Panc1 (cell line): ENCODE measurements at regions not wholly inside any gene's neighbourhood (a gene's known extent, or its start where the extent isn't known, plus 50 kb on each side); places are given as distances from the start of the nearest gene placed in this dataset.

ENCODE experiments used
- ATAC-seq: fragments of 200-7000 bp; cut with Tn5 transposase; 2 replicates; pipeline ENCODE4 v1.9.1; 2020; ENCODE audit warnings: mild to moderate bottlenecking, moderate library complexity
- BruUV-seq: library from RNA; stranded (reverse); fragments of 400-500 nt; replicated peaks from 2 replicates; lab custom pipeline; 2021; lab: Mats Ljungman, UMichigan
- CTCF ChIA-PET: fragments of 300-600 bp; sonication (Branson Sonifier 250); formaldehyde crosslinking; loops from one replicate; lab custom pipeline; 2022; ENCODE audit warnings: antibody characterized with exemption; lab: Charles Lee
- POLR2A ChIA-PET: fragments of 300-600 bp; sonication (Branson Sonifier 250); formaldehyde crosslinking; loops from one replicate; lab custom pipeline; 2022; ENCODE audit warnings: antibody characterized with exemption; lab: Charles Lee
- DNase-seq: peaks from one replicate; pipeline ENCODE4 v3.0.0-alpha.2; 2010; ENCODE audit warnings: low read depth, low spot score
- H3K27ac ChIP-seq: 2 replicates; pipeline ENCODE4 v1.5.1; 2011; ENCODE audit warnings: mild to moderate bottlenecking, low read length, inconsistent platforms
- H3K27me3 ChIP-seq: fragments of 200-500 bp; sonication (Bioruptor generic); 2 replicates; pipeline ENCODE4 v1.6.0; 2014; ENCODE audit warnings: low read length, inconsistent platforms; ENCODE audit not compliant: control insufficient read depth, insufficient read depth
- H3K36me3 ChIP-seq: fragments of 200-500 bp; sonication (Bioruptor generic); 2 replicates; pipeline ENCODE4 v1.5.1; 2014; ENCODE audit warnings: inconsistent platforms, mild to moderate bottlenecking, low read length, moderate library complexity; ENCODE audit not compliant: control insufficient read depth, insufficient read depth
- H3K4me1 ChIP-seq: 2 replicates; pipeline ENCODE4 v1.5.1; 2011; ENCODE audit warnings: inconsistent platforms, mild to moderate bottlenecking, low read length, moderate library complexity; ENCODE audit not compliant: control insufficient read depth, insufficient read depth
- H3K4me3 ChIP-seq, 2 experiments: 2 replicates each; pipeline ENCODE4 v1.5.1; 2011 to 2012; ENCODE audit warnings: low read depth in 2 of 2, low read length in 2 of 2, mild to moderate bottlenecking in 2 of 2, inconsistent platforms in 1 of 2, moderate library complexity in 1 of 2
- H3K9me3 ChIP-seq: fragments of 200-500 bp; sonication (Bioruptor generic); 2 replicates; pipeline ENCODE4 v1.5.1; 2014; ENCODE audit warnings: low read depth, mild to moderate bottlenecking, inconsistent platforms, low read length, moderate library complexity; ENCODE audit not compliant: control insufficient read depth, insufficient read depth
- POLR2AphosphoS5 ChIP-seq: IDR thresholded peaks from 2 replicates; pipeline ENCODE4 v1.6.1; 2012; ENCODE audit warnings: mild to moderate bottlenecking, low read depth, low read length, moderate library complexity
- SIN3A ChIP-seq: IDR thresholded peaks from 2 replicates; pipeline ENCODE4 v1.6.1; 2012; ENCODE audit warnings: low read depth, mild to moderate bottlenecking, low read length, moderate library complexity, borderline replicate concordance; ENCODE audit not compliant: insufficient read depth
- TCF7L2 ChIP-seq: IDR thresholded peaks from 2 replicates; pipeline ENCODE4 v1.6.1; 2011; ENCODE audit warnings: mild to moderate bottlenecking, low read depth, low read length, inconsistent platforms
- in situ Hi-C: cut with HindIII; loops from 2 replicates; pipeline ENCODE4 v1.10.0; 2016; ENCODE audit warnings: low sequenced_read_pairs, low pct_unique_long_range_greater_than_20kb
- intact Hi-C: fragments of 100-400 bp; cut with micrococcal nuclease; formaldehyde crosslinking; loops from one replicate; pipeline ENCODE4 v1.10.0; 2022; ENCODE audit not compliant: unreplicated experiment
- TF ChIP-seq, protein P1 (sequence below), 2 experiments: IDR thresholded peaks; 2 replicates each; pipeline ENCODE4 v1.6.1; 2011 to 2012; ENCODE audit warnings: low read depth in 2 of 2, control low read depth in 1 of 2, low read length in 1 of 2, mild to moderate bottlenecking in 1 of 2, moderate library complexity in 1 of 2; ENCODE audit not compliant: insufficient read depth in 1 of 2
- TF ChIP-seq, protein P2 (sequence below): fragments of 450-650 bp; IDR thresholded peaks from 2 replicates; pipeline ENCODE4 v1.5.1; 2017; ENCODE audit warnings: mild to moderate bottlenecking

DNA sequence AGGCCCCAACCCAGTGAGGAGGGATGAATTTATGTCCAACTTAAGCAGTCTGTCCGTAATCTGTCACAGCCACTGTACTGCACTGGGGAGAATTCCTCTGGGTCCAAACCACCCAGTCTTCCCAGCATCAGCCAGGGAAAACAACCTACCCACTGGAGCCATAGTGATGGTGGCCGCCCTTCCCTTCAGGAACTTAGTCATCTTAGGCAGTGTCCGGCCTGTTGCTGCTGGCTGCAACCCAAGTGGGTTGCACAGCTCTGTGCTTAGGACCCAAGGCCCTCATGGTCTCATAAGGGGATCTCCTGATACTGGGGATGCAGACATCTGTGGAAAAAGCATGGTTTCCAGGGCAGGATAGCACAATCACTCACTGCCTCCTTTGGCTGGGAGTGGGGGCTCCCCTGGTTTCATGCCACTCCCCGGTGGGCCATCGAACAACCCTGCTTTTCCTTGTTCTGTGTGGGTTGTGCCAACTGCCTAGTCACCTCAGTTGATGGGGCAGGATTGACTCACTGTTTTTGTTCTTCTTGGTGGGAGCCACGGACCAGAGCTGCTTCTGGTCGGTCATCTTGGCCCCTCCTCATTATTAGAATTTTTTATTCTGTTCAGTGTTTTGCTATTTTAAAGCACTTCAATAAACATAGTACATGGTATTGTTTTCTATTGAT lies 591.9 kb downstream of the DOK5 start:
- in situ Hi-C loops (no loop called here), intact Hi-C loops (no loop called here)
- no TSS peak for BruUV-seq
- POLR2A ChIA-PET: no interaction called here
- Histone ChIP-seq H3K9me3 (no peaks in the 10 kb centered on the region), H3K4me1 (no peaks in the 10 kb centered on the region), H3K4me3 (no peak overlapping the region), H3K27me3 (no peaks in the 10 kb centered on the region), H3K36me3 (no peaks in the 10 kb centered on the region), H3K27ac (no peak overlapping the region)
- no peak for TF ChIP-seq TCF7L2
- TF ChIP-seq SIN3A: no peak
- TF ChIP-seq POLR2AphosphoS5: no peak
- TF ChIP-seq, protein P1, sequence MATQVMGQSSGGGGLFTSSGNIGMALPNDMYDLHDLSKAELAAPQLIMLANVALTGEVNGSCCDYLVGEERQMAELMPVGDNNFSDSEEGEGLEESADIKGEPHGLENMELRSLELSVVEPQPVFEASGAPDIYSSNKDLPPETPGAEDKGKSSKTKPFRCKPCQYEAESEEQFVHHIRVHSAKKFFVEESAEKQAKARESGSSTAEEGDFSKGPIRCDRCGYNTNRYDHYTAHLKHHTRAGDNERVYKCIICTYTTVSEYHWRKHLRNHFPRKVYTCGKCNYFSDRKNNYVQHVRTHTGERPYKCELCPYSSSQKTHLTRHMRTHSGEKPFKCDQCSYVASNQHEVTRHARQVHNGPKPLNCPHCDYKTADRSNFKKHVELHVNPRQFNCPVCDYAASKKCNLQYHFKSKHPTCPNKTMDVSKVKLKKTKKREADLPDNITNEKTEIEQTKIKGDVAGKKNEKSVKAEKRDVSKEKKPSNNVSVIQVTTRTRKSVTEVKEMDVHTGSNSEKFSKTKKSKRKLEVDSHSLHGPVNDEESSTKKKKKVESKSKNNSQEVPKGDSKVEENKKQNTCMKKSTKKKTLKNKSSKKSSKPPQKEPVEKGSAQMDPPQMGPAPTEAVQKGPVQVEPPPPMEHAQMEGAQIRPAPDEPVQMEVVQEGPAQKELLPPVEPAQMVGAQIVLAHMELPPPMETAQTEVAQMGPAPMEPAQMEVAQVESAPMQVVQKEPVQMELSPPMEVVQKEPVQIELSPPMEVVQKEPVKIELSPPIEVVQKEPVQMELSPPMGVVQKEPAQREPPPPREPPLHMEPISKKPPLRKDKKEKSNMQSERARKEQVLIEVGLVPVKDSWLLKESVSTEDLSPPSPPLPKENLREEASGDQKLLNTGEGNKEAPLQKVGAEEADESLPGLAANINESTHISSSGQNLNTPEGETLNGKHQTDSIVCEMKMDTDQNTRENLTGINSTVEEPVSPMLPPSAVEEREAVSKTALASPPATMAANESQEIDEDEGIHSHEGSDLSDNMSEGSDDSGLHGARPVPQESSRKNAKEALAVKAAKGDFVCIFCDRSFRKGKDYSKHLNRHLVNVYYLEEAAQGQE (IDR thresholded peaks at IDR 0.05; ENCODE audit: insufficient read depth in 1 of 2, low read depth in 2 of 2, low read length in 1 of 2): no peak
- TF ChIP-seq, protein P2, sequence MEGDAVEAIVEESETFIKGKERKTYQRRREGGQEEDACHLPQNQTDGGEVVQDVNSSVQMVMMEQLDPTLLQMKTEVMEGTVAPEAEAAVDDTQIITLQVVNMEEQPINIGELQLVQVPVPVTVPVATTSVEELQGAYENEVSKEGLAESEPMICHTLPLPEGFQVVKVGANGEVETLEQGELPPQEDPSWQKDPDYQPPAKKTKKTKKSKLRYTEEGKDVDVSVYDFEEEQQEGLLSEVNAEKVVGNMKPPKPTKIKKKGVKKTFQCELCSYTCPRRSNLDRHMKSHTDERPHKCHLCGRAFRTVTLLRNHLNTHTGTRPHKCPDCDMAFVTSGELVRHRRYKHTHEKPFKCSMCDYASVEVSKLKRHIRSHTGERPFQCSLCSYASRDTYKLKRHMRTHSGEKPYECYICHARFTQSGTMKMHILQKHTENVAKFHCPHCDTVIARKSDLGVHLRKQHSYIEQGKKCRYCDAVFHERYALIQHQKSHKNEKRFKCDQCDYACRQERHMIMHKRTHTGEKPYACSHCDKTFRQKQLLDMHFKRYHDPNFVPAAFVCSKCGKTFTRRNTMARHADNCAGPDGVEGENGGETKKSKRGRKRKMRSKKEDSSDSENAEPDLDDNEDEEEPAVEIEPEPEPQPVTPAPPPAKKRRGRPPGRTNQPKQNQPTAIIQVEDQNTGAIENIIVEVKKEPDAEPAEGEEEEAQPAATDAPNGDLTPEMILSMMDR: no peak
- ATAC-seq: no peak
- DNase-seq: no peak
- CTCF ChIA-PET: no interaction called here

DNA sequence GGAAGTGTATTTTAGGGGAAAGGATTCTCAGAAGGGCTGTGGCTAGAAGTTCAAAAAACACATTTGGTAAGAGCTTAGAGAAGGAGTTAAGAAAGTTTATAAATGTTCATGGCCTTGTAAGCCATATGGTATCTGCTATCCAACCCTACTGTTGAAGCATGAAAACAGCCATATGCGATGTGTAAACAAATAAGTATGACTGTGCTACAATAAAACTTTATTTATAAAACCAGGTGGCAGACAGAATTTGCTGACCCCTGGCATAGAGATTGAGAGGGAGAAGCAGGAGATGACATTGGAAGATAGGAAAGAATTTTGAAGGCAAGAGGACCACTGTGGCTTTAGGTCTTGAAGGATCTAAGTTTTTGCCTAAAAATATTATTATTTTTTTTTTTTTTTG lies 583.5 kb downstream of the DOK5 start:
- Histone ChIP-seq H3K4me1 (no peaks in the 10 kb centered on the region), H3K27ac (no peak overlapping the region), H3K9me3 (no peaks in the 10 kb centered on the region), H3K27me3 (no peaks in the 10 kb centered on the region), H3K36me3 (no peaks in the 10 kb centered on the region), H3K4me3 (no peak overlapping the region)
- POLR2A ChIA-PET: no interaction called here
- TF ChIP-seq, protein P2: no peak
- no peak for TF ChIP-seq POLR2AphosphoS5
- TF ChIP-seq SIN3A: no peak
- TF ChIP-seq, protein P1 (IDR thresholded peaks at IDR 0.05; ENCODE audit: insufficient read depth in 1 of 2, low read depth in 2 of 2, low read length in 1 of 2): no peak
- TF ChIP-seq TCF7L2: no peak
- no peak for DNase-seq
- in situ Hi-C loops: no loop called here
- BruUV-seq: no TSS peak
- intact Hi-C loops: no loop called here
- no peak for ATAC-seq
- CTCF ChIA-PET: no interaction called here
